WTC11 (cell line): ENCODE measurements at regions not wholly inside any gene's neighbourhood (a gene's known extent, or its start where the extent isn't known, plus 50 kb on each side); places are given as distances from the start of the nearest gene placed in this dataset.

Experiments used
- ATAC-seq: fragments of 200-7000 bp; cut with Tn5 transposase; 2 replicates; pipeline ENCODE4 v1.10.0; 2021; ENCODE audit warnings: mild to moderate bottlenecking, moderate library complexity
- CTCF ChIA-PET: fragments of 300-600 bp; sonication (Branson Sonifier 250); formaldehyde crosslinking; loops from one replicate; lab custom pipeline; 2021; ENCODE audit warnings: antibody characterized with exemption; lab: Charles Lee
- POLR2A ChIA-PET: fragments of 350-600 bp; sonication (Branson Sonifier 250); formaldehyde crosslinking; loops from one replicate; lab custom pipeline; 2021; ENCODE audit warnings: antibody characterized with exemption; lab: Charles Lee
- DNase-seq: peaks from one replicate; pipeline ENCODE4 v3.0.0; 2021; ENCODE audit warnings: low spot score
- H3K27ac Mint-ChIP-seq: 2 replicates; pipeline ENCODE4 v1.8.0; 2021; ENCODE audit warnings: mixed read lengths
- H3K27me3 Mint-ChIP-seq: 2 replicates; pipeline ENCODE4 v1.8.0; 2021; ENCODE audit warnings: low read depth, mild to moderate bottlenecking, moderate library complexity, mixed read lengths
- H3K36me3 Mint-ChIP-seq: 2 replicates; pipeline ENCODE4 v1.8.0; 2021; ENCODE audit warnings: mixed read lengths
- H3K4me1 Mint-ChIP-seq: 2 replicates; pipeline ENCODE4 v1.8.0; 2022; ENCODE audit warnings: mixed read lengths
- H3K4me3 Mint-ChIP-seq: 2 replicates; pipeline ENCODE4 v1.8.0; 2021; ENCODE audit warnings: mild to moderate bottlenecking, moderate library complexity, mixed read lengths
- H3K9me3 Mint-ChIP-seq: 2 replicates; pipeline ENCODE4 v1.8.0; 2021; ENCODE audit warnings: mixed read lengths
- CBFB ChIP-seq: sonication (generic); formaldehyde crosslinking; IDR thresholded peaks from 2 replicates; pipeline ENCODE4 v1.8.1; 2022; ENCODE audit warnings: mild to moderate bottlenecking, low read depth, missing genetic modification reagents
- CREM ChIP-seq: sonication (generic); formaldehyde crosslinking; IDR thresholded peaks from 2 replicates; pipeline ENCODE4 v1.8.1; 2022; ENCODE audit warnings: mild to moderate bottlenecking, missing genetic modification reagents, moderate library complexity
- EMX1 ChIP-seq: fragments of 250-450 bp; sonication (Bioruptor Pico); IDR thresholded peaks from 2 replicates; pipeline ENCODE4 v1.8.0; 2021; ENCODE audit warnings: mild to moderate bottlenecking
- ETV6 ChIP-seq: sonication (generic); formaldehyde crosslinking; IDR thresholded peaks from 2 replicates; pipeline ENCODE4 v1.8.1; 2022; ENCODE audit warnings: mild to moderate bottlenecking, missing genetic modification reagents
- FOXJ3 ChIP-seq: sonication (generic); formaldehyde crosslinking; IDR thresholded peaks from 2 replicates; pipeline ENCODE4 v1.9.0; 2021; ENCODE audit warnings: missing genetic modification reagents, mild to moderate bottlenecking, borderline replicate concordance
- FOXK1 ChIP-seq: sonication (generic); formaldehyde crosslinking; IDR thresholded peaks from 2 replicates; pipeline ENCODE4 v1.8.0; 2022; ENCODE audit warnings: mild to moderate bottlenecking, moderate library complexity, missing genetic modification reagents
- JAZF1 ChIP-seq: fragments of 250-450 bp; sonication (Bioruptor Pico); IDR thresholded peaks from 2 replicates; pipeline ENCODE4 v1.9.0; 2021; ENCODE audit warnings: moderate library complexity, mild to moderate bottlenecking, inconsistent platforms
- MXD4 ChIP-seq: fragments of 250-450 bp; sonication (Bioruptor Pico); IDR thresholded peaks from 2 replicates; pipeline ENCODE4 v1.8.0; 2021; ENCODE audit warnings: mild to moderate bottlenecking, moderate library complexity, borderline replicate concordance
- MYBL2 ChIP-seq: sonication (generic); formaldehyde crosslinking; IDR thresholded peaks from 2 replicates; pipeline ENCODE4 v1.8.1; 2023; ENCODE audit warnings: mild to moderate bottlenecking, moderate library complexity, missing genetic modification reagents
- NFE2L1 ChIP-seq: sonication (generic); formaldehyde crosslinking; IDR thresholded peaks from 2 replicates; pipeline ENCODE4 v1.8.1; 2023; ENCODE audit warnings: missing genetic modification reagents
- NFYB ChIP-seq: sonication (generic); formaldehyde crosslinking; conservative IDR thresholded peaks from 2 replicates; pipeline ENCODE4 v1.8.0; 2022; ENCODE audit warnings: low read depth, missing genetic modification reagents
- NR1H2 ChIP-seq: sonication (generic); formaldehyde crosslinking; IDR thresholded peaks from 2 replicates; pipeline ENCODE4 v1.9.0; 2021; ENCODE audit warnings: mild to moderate bottlenecking, moderate library complexity, missing genetic modification reagents
- NR2C2 ChIP-seq: sonication (generic); formaldehyde crosslinking; IDR thresholded peaks from 2 replicates; pipeline ENCODE4 v1.8.0; 2022; ENCODE audit warnings: mild to moderate bottlenecking, missing genetic modification reagents
- SMAD4 ChIP-seq: sonication (generic); formaldehyde crosslinking; IDR thresholded peaks from 2 replicates; pipeline ENCODE4 v1.8.0; 2022; ENCODE audit warnings: mild to moderate bottlenecking, missing genetic modification reagents
- TEAD4 ChIP-seq: sonication (generic); formaldehyde crosslinking; IDR thresholded peaks from 2 replicates; pipeline ENCODE4 v1.8.0; 2022; ENCODE audit warnings: mild to moderate bottlenecking, missing genetic modification reagents
- ZNF138 ChIP-seq: sonication (generic); formaldehyde crosslinking; conservative IDR thresholded peaks from 2 replicates; pipeline ENCODE4 v1.8.1; 2022; ENCODE audit warnings: mild to moderate bottlenecking, moderate library complexity, missing genetic modification reagents
- ZNF671 ChIP-seq: fragments of 250-450 bp; sonication (Bioruptor Pico); IDR thresholded peaks from 2 replicates; pipeline ENCODE4 v1.8.0; 2021; ENCODE audit warnings: mild to moderate bottlenecking
- TF ChIP-seq, protein P1 (sequence below): fragments of 250-450 bp; sonication (Bioruptor Pico); IDR thresholded peaks from 2 replicates; pipeline ENCODE4 v1.9.0; 2021; ENCODE audit warnings: mild to moderate bottlenecking
- TF ChIP-seq, protein P2 (sequence below): sonication (generic); formaldehyde crosslinking; IDR thresholded peaks from 2 replicates; pipeline ENCODE4 v1.8.0; 2022; ENCODE audit warnings: missing genetic modification reagents
- TF ChIP-seq, protein P3 (sequence below): sonication (generic); formaldehyde crosslinking; conservative IDR thresholded peaks from 2 replicates; pipeline ENCODE4 v1.8.1; 2022; ENCODE audit warnings: mild to moderate bottlenecking, missing genetic modification reagents
- TF ChIP-seq, protein P4 (sequence below): fragments of 250-450 bp; sonication (Bioruptor Pico); IDR thresholded peaks from 2 replicates; pipeline ENCODE4 v1.9.0; 2021; ENCODE audit warnings: mild to moderate bottlenecking, borderline replicate concordance
- TF ChIP-seq, protein P5 (sequence below): sonication (generic); formaldehyde crosslinking; IDR thresholded peaks from 2 replicates; pipeline ENCODE4 v1.8.0; 2023; ENCODE audit warnings: missing genetic modification reagents
- TF ChIP-seq, protein P6 (sequence below): sonication (generic); formaldehyde crosslinking; IDR thresholded peaks from 2 replicates; pipeline ENCODE4 v1.8.0; 2022; ENCODE audit warnings: mild to moderate bottlenecking, missing genetic modification reagents
- TF ChIP-seq, protein P7 (sequence below): fragments of 250-450 bp; sonication (Bioruptor Pico); IDR thresholded peaks from 2 replicates; pipeline ENCODE4 v1.8.0; 2021; ENCODE audit warnings: mild to moderate bottlenecking

DNA sequence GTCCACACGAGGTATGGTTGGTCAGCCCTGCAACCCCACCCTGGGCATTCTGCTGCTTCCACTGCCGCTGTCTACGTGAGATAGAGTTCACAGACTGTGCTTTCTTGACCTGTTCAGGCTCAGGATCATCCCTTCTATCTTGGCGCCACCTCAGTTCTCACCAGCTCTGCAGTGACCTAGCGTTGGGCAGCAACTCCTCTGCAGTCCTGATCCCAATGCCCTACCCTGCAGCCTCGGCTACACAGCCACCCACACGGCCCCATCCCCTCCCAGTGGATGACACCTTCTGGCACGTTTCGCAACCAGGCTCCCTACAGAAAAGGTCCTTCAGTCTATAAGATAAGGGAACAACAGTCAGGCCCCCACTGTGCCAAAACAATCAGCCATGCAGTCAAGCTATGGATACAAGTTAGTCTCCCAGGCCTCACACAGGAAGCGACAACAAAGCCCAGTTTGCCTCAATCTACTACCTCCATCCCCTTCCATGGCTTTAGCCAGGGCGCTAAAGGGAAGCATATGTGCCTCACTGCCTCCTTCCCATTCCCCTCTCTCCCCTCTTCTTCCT is 317.9 kb upstream of the PKDCC start:
- peak; percentile 9 for DNase-seq
- POLR2A ChIA-PET: no interaction called here
- Mint-ChIP-seq H3K4me1 (peaks cover 8% of the 10 kb centered on the region), H3K27me3 (peaks cover 2% of the 10 kb centered on the region; the same call in 1 of the 2 replicates), H3K27ac (no peak overlapping the region)
- CTCF ChIA-PET: no interaction called here
- TF ChIP-seq, protein P1, sequence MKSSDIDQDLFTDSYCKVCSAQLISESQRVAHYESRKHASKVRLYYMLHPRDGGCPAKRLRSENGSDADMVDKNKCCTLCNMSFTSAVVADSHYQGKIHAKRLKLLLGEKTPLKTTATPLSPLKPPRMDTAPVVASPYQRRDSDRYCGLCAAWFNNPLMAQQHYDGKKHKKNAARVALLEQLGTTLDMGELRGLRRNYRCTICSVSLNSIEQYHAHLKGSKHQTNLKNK (CRISPR knock-in tag): no peak
- no peak for TF ChIP-seq NR1H2 (CRISPR knock-in tag)
- TF ChIP-seq, protein P2, sequence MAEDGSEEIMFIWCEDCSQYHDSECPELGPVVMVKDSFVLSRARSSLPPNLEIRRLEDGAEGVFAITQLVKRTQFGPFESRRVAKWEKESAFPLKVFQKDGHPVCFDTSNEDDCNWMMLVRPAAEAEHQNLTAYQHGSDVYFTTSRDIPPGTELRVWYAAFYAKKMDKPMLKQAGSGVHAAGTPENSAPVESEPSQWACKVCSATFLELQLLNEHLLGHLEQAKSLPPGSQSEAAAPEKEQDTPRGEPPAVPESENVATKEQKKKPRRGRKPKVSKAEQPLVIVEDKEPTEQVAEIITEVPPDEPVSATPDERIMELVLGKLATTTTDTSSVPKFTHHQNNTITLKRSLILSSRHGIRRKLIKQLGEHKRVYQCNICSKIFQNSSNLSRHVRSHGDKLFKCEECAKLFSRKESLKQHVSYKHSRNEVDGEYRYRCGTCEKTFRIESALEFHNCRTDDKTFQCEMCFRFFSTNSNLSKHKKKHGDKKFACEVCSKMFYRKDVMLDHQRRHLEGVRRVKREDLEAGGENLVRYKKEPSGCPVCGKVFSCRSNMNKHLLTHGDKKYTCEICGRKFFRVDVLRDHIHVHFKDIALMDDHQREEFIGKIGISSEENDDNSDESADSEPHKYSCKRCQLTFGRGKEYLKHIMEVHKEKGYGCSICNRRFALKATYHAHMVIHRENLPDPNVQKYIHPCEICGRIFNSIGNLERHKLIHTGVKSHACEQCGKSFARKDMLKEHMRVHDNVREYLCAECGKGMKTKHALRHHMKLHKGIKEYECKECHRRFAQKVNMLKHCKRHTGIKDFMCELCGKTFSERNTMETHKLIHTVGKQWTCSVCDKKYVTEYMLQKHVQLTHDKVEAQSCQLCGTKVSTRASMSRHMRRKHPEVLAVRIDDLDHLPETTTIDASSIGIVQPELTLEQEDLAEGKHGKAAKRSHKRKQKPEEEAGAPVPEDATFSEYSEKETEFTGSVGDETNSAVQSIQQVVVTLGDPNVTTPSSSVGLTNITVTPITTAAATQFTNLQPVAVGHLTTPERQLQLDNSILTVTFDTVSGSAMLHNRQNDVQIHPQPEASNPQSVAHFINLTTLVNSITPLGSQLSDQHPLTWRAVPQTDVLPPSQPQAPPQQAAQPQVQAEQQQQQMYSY (CRISPR knock-in tag): no peak
- TF ChIP-seq TEAD4 (CRISPR knock-in tag): no peak
- TF ChIP-seq, protein P3, sequence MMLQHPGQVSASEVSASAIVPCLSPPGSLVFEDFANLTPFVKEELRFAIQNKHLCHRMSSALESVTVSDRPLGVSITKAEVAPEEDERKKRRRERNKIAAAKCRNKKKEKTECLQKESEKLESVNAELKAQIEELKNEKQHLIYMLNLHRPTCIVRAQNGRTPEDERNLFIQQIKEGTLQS (CRISPR knock-in tag): no peak
- TF ChIP-seq, all 79 proteins: peak for 0
- H3K9me3 Mint-ChIP-seq: no peaks in the 10 kb centered on the region
- H3K4me3 Mint-ChIP-seq: no peak overlapping the region
- H3K36me3 Mint-ChIP-seq: no peaks in the 10 kb centered on the region
- peak; percentile 91 for ATAC-seq

DNA sequence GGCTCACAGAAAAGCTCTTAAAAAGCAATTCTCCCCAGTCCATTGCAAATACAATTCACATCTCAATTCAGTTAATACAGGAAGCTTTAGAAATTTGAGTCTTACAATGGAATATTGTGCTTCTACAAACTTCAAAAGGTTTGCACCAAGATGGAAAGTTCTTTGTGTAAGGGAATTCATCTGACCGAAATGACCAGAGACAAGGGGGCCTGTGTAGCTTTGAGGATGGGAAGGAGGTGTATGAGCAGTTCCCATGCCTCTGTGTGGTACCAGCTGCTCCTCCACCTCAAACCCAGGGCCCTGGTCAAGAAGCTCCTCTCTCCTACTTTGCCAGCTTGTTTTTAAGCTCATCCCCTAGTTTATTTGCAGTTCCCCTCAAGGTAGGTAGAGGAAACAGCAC is 312.8 kb upstream of the PKDCC start:
- no peak for ATAC-seq
- H3K9me3 Mint-ChIP-seq: peaks cover 17% of the 10 kb centered on the region; the same call in 1 of the 2 replicates
- TF ChIP-seq FOXK1 (CRISPR knock-in tag) (no peak), FOXJ3 (no peak), JAZF1 (CRISPR knock-in tag) (no peak), SMAD4 (CRISPR knock-in tag) (no peak), MXD4 (CRISPR knock-in tag) (no peak), EMX1 (no peak), ZNF671 (no peak), ZNF138 (CRISPR knock-in tag) (no peak), NFYB (CRISPR knock-in tag) (no peak), NR2C2 (CRISPR knock-in tag) (no peak), NFE2L1 (CRISPR knock-in tag) (no peak), ETV6 (no peak), CREM (CRISPR knock-in tag) (no peak), CBFB (CRISPR knock-in tag) (no peak), MYBL2 (no peak)
- TF ChIP-seq, protein P4, sequence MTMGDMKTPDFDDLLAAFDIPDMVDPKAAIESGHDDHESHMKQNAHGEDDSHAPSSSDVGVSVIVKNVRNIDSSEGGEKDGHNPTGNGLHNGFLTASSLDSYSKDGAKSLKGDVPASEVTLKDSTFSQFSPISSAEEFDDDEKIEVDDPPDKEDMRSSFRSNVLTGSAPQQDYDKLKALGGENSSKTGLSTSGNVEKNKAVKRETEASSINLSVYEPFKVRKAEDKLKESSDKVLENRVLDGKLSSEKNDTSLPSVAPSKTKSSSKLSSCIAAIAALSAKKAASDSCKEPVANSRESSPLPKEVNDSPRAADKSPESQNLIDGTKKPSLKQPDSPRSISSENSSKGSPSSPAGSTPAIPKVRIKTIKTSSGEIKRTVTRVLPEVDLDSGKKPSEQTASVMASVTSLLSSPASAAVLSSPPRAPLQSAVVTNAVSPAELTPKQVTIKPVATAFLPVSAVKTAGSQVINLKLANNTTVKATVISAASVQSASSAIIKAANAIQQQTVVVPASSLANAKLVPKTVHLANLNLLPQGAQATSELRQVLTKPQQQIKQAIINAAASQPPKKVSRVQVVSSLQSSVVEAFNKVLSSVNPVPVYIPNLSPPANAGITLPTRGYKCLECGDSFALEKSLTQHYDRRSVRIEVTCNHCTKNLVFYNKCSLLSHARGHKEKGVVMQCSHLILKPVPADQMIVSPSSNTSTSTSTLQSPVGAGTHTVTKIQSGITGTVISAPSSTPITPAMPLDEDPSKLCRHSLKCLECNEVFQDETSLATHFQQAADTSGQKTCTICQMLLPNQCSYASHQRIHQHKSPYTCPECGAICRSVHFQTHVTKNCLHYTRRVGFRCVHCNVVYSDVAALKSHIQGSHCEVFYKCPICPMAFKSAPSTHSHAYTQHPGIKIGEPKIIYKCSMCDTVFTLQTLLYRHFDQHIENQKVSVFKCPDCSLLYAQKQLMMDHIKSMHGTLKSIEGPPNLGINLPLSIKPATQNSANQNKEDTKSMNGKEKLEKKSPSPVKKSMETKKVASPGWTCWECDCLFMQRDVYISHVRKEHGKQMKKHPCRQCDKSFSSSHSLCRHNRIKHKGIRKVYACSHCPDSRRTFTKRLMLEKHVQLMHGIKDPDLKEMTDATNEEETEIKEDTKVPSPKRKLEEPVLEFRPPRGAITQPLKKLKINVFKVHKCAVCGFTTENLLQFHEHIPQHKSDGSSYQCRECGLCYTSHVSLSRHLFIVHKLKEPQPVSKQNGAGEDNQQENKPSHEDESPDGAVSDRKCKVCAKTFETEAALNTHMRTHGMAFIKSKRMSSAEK: no peak
- TF ChIP-seq, protein P5, sequence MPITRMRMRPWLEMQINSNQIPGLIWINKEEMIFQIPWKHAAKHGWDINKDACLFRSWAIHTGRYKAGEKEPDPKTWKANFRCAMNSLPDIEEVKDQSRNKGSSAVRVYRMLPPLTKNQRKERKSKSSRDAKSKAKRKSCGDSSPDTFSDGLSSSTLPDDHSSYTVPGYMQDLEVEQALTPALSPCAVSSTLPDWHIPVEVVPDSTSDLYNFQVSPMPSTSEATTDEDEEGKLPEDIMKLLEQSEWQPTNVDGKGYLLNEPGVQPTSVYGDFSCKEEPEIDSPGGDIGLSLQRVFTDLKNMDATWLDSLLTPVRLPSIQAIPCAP (CRISPR knock-in tag): no peak
- TF ChIP-seq, protein P6, sequence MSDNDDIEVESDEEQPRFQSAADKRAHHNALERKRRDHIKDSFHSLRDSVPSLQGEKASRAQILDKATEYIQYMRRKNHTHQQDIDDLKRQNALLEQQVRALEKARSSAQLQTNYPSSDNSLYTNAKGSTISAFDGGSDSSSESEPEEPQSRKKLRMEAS (CRISPR knock-in tag): no peak
- TF ChIP-seq, protein P7, sequence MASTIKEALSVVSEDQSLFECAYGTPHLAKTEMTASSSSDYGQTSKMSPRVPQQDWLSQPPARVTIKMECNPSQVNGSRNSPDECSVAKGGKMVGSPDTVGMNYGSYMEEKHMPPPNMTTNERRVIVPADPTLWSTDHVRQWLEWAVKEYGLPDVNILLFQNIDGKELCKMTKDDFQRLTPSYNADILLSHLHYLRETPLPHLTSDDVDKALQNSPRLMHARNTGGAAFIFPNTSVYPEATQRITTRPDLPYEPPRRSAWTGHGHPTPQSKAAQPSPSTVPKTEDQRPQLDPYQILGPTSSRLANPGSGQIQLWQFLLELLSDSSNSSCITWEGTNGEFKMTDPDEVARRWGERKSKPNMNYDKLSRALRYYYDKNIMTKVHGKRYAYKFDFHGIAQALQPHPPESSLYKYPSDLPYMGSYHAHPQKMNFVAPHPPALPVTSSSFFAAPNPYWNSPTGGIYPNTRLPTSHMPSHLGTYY (CRISPR knock-in tag): no peak
- TF ChIP-seq, all 79 proteins: peak for 0
- ChIA-PET POLR2A (no interaction called here), CTCF (no interaction called here)
- H3K27ac Mint-ChIP-seq: no peak overlapping the region
- no peak overlapping the region for H3K4me3 Mint-ChIP-seq
- H3K36me3 Mint-ChIP-seq: 0 out of 2 replicates have a peak, but pooled peaks cover 3% of the 10 kb centered on the region
- peaks cover 14% of the 10 kb centered on the region for H3K4me1 Mint-ChIP-seq
- no peaks in the 10 kb centered on the region; the same call in 1 of the 2 replicates for H3K27me3 Mint-ChIP-seq
- DNase-seq: no peak
